Esophagus muscularis mucosa (tissue), 3 donors: ENCODE measurements at regions not wholly inside any gene's neighbourhood (a gene's known extent, or its start where the extent isn't known, plus 50 kb on each side); places are given as distances from the start of the nearest gene placed in this dataset.

Source experiments
- CTCF ChIP-seq, 3 experiments: fragments of 200-600 bp in 2 of 3; fragments of 450-650 bp in 1 of 3; sonication (generic) in 2 of 3; IDR thresholded peaks; one replicate each; pipeline ENCODE4 v1.5.1; 2017 to 2019; ENCODE audit warnings: antibody characterized with exemption in 3 of 3, mild to moderate bottlenecking in 2 of 3, moderate library complexity in 1 of 3
- EP300 ChIP-seq: sonication (generic); formaldehyde crosslinking; IDR thresholded peaks from one replicate; pipeline ENCODE4 v1.6.1; 2017; ENCODE audit warnings: antibody characterized with exemption

- TF ChIP-seq CTCF (IDR thresholded peaks at IDR 0.05) (no peak), EP300 (no peak)
Observed at GRCh38 chr7:119665796-119666195, 607.2 kb upstream of the KCND2 start.
